Activated B cell treated with CpG ODN at 0.5 μM for 24 hours (primary cell): ENCODE measurements at regions not wholly inside any gene's neighbourhood (a gene's known extent, or its start where the extent isn't known, plus 50 kb on each side); places are given as distances from the start of the nearest gene placed in this dataset.

Experiments
- ATAC-seq: fragments of 200-7000 bp; cut with Tn5 transposase; one replicate; pipeline ENCODE4 v1.10.0; 2021; ENCODE audit warnings: low read depth, mild to moderate bottlenecking, moderate library complexity
- CTCF ChIA-PET: fragments of 350-600 bp; sonication (Branson Sonifier 250); formaldehyde crosslinking; loops from one replicate; lab custom pipeline; 2021; ENCODE audit warnings: antibody characterized with exemption; lab: Charles Lee
- POLR2A ChIA-PET: fragments of 350-600 bp; sonication (Branson Sonifier 250); formaldehyde crosslinking; loops from one replicate; lab custom pipeline; 2021; ENCODE audit warnings: antibody characterized with exemption; lab: Charles Lee
- DNase-seq: peaks from one replicate; pipeline ENCODE4 v3.0.0; 2022
- H3K27ac Mint-ChIP-seq: one replicate; pipeline ENCODE4 v1.8.0; 2020; ENCODE audit warnings: mixed read lengths
- H3K27me3 Mint-ChIP-seq: one replicate; pipeline ENCODE4 v1.8.0; 2021; ENCODE audit warnings: mixed read lengths
- H3K36me3 Mint-ChIP-seq: one replicate; pipeline ENCODE4 v1.8.0; 2021; ENCODE audit warnings: low read depth, mixed read lengths
- H3K4me1 Mint-ChIP-seq: one replicate; pipeline ENCODE4 v1.8.0; 2021; ENCODE audit warnings: mixed read lengths
- H3K4me3 Mint-ChIP-seq: one replicate; pipeline ENCODE4 v1.8.0; 2020; ENCODE audit warnings: mild to moderate bottlenecking, mixed read lengths
- H3K9me3 Mint-ChIP-seq: one replicate; pipeline ENCODE4 v1.8.0; 2020; ENCODE audit warnings: mixed read lengths
- CTCF ChIP-seq: fragments of 200-600 bp; IDR thresholded peaks from one replicate; pipeline ENCODE4 v1.8.0; 2022; ENCODE audit warnings: antibody characterized with exemption, mild to moderate bottlenecking
- intact Hi-C: fragments of 100-400 bp; cut with micrococcal nuclease; formaldehyde crosslinking; loops from one replicate; pipeline ENCODE4 v1.15.1; 2024

GRCh38 chr7:126166645-126167044 lies 1086.1 kb downstream of the GRM8 start:
- no peaks in the 10 kb centered on the region for H3K4me1 Mint-ChIP-seq
- ChIA-PET POLR2A (no interaction called here), CTCF (no interaction called here)
- ATAC-seq, result no peak
- no peak for DNase-seq
- no peak overlapping the region for H3K27ac Mint-ChIP-seq
- peaks cover 9% of the 10 kb centered on the region for H3K9me3 Mint-ChIP-seq
- no peaks in the 10 kb centered on the region for H3K27me3 Mint-ChIP-seq
- intact Hi-C loops, result no loop called here
- H3K4me3 Mint-ChIP-seq, result no peak overlapping the region
- no peak for TF ChIP-seq CTCF
- H3K36me3 Mint-ChIP-seq, result no peaks in the 10 kb centered on the region

- CTCF ChIA-PET, result no interaction called here
- H3K27ac Mint-ChIP-seq, result no peak overlapping the region
- intact Hi-C loops, result no loop called here
- DNase-seq, result no peak
- ATAC-seq, result no peak
- H3K36me3 Mint-ChIP-seq, result no peaks in the 10 kb centered on the region
- POLR2A ChIA-PET, result no interaction called here
- H3K27me3 Mint-ChIP-seq, result no peaks in the 10 kb centered on the region
- no peak for TF ChIP-seq CTCF
- H3K4me1 Mint-ChIP-seq, result no peaks in the 10 kb centered on the region
- H3K4me3 Mint-ChIP-seq, result no peak overlapping the region
- peaks cover 4% of the 10 kb centered on the region for H3K9me3 Mint-ChIP-seq
Measured at GRCh38 chr7:126163647-126164046, 1089.1 kb downstream of the GRM8 start.

- Mint-ChIP-seq H3K27me3 (no peaks in the 10 kb centered on the region), H3K4me1 (no peaks in the 10 kb centered on the region), H3K27ac (no peak overlapping the region), H3K36me3 (no peaks in the 10 kb centered on the region), H3K9me3 (peaks cover 5% of the 10 kb centered on the region), H3K4me3 (no peak overlapping the region)
- ATAC-seq, result no peak
- ChIA-PET CTCF (no interaction called here), POLR2A (no interaction called here)
- no peak for DNase-seq
- no peak for TF ChIP-seq CTCF
- intact Hi-C loops, result no loop called here
Measured at GRCh38 chr7:126157391-126157790, 1095.3 kb downstream of the GRM8 start.

- H3K27ac Mint-ChIP-seq, result no peak overlapping the region
- H3K27me3 Mint-ChIP-seq, result no peaks in the 10 kb centered on the region
- no peaks in the 10 kb centered on the region for H3K4me1 Mint-ChIP-seq
- ChIA-PET CTCF (no interaction called here), POLR2A (no interaction called here)
- H3K36me3 Mint-ChIP-seq, result no peaks in the 10 kb centered on the region
- intact Hi-C loops, result no loop called here
- no peak overlapping the region for H3K4me3 Mint-ChIP-seq
- ATAC-seq (no peak), DNase-seq (no peak)
- peaks cover 7% of the 10 kb centered on the region for H3K9me3 Mint-ChIP-seq
- TF ChIP-seq CTCF, result no peak
Measured at GRCh38 chr7:126150278-126150958, 1102.3 kb downstream of the GRM8 start.

GRCh38 chr7:126140858-126141466 lies 1111.8 kb downstream of the GRM8 start:
- Mint-ChIP-seq H3K4me1 (no peaks in the 10 kb centered on the region), H3K27me3 (no peaks in the 10 kb centered on the region), H3K27ac (no peak overlapping the region), H3K9me3 (no peaks in the 10 kb centered on the region), H3K4me3 (no peak overlapping the region), H3K36me3 (no peaks in the 10 kb centered on the region)
- DNase-seq (no peak), ATAC-seq (no peak)
- CTCF ChIA-PET, result no interaction called here
- no peak for TF ChIP-seq CTCF
- intact Hi-C loops, result no loop called here
- POLR2A ChIA-PET, result no interaction called here
